ENCODE measurements at regions not wholly inside any gene's neighbourhood (a gene's known extent, or its start where the extent isn't known, plus 50 kb on each side); places are given as distances from the start of the nearest gene placed in this dataset.

- no peak for TF ChIP-seq ZNF274 (IDR thresholded peaks at IDR 0.05; ENCODE audit: low read depth, low read length)
- TF ChIP-seq YY1 (IDR thresholded peaks at IDR 0.05; ENCODE audit: insufficient read depth, insufficient read length) = no peak
Observed at GRCh38 chr12:77772676-77773298, 57.9 kb upstream of the NAV3 start.

Data from NT2/D1 (cell line).